GM12878 (cell line): ENCODE measurements at regions not wholly inside any gene's neighbourhood (a gene's known extent, or its start where the extent isn't known, plus 50 kb on each side); places are given as distances from the start of the nearest gene placed in this dataset.

ENCODE experiments used
- ATAC-seq: fragments of 200-7000 bp; cut with Tn5 transposase; 3 replicates; pipeline ENCODE4 v1.9.1; 2020; ENCODE audit warnings: mild to moderate bottlenecking, moderate library complexity
- BruUV-seq: library from RNA; stranded (reverse); fragments of 400-500 nt; replicated peaks from 2 replicates; lab custom pipeline; 2021; lab: Mats Ljungman, UMichigan
- CTCF ChIA-PET: fragments of 300-600 bp; sonication (Branson Sonifier 250); formaldehyde crosslinking; extraction: SDS; loops from one replicate; lab custom pipeline; 2021; ENCODE audit warnings: inconsistent platforms; lab: Yijun Ruan, JAX
- POLR2A ChIA-PET: fragments of 350-600 bp; formaldehyde crosslinking; extraction: SDS; loops from one replicate; lab custom pipeline; 2021; ENCODE audit warnings: inconsistent platforms; lab: Charles Lee
- RAD21 ChIA-PET: fragments of 300-600 bp; sonication (Branson Sonifier 250); formaldehyde crosslinking; loops from one replicate; lab custom pipeline; 2023; ENCODE audit warnings: antibody characterized with exemption; ENCODE audit not compliant: unreplicated experiment; lab: Charles Lee
- SMC1A ChIA-PET: fragments of 300-600 bp; sonication (Branson Sonifier 250); formaldehyde crosslinking; loops from one replicate; lab custom pipeline; 2023; ENCODE audit not compliant: unreplicated experiment, uncharacterized antibody; lab: Charles Lee
- DNase-seq: peaks from one replicate; pipeline ENCODE4 v3.0.0-alpha.2; 2011; ENCODE audit warnings: low read depth, low spot score
- FAIRE-seq: peaks from 3 replicates; lab custom pipeline; 2011; peaks lifted over from hg19 to GRCh38; lab: Jason Lieb, UNC
- H2AFZ ChIP-seq: 2 replicates; pipeline ENCODE4 v1.6.0; 2011; ENCODE audit warnings: low read depth, low read length, control low read depth; ENCODE audit not compliant: control insufficient read depth
- H3K27ac ChIP-seq: 2 replicates; pipeline ENCODE4 v1.5.1; 2011; ENCODE audit warnings: control low read depth; ENCODE audit not compliant: control insufficient read depth, insufficient read depth
- H3K27me3 ChIP-seq, 2 experiments: replicated peaks in 1 of 2; 2 replicates each; pipeline versions ENCODE4 v1.6.0 to v1.6.1; 2011; ENCODE audit warnings: low read length in 1 of 2; ENCODE audit not compliant: control insufficient read depth in 2 of 2, insufficient read depth in 2 of 2
- H3K36me3 ChIP-seq, 2 experiments: 2 replicates each; pipeline ENCODE4 v1.5.1; 2011; ENCODE audit warnings: low read length in 1 of 2; ENCODE audit not compliant: control insufficient read depth in 2 of 2, insufficient read depth in 2 of 2
- H3K4me1 ChIP-seq: 2 replicates; pipeline ENCODE4 v1.6.1; 2011; ENCODE audit warnings: mild to moderate bottlenecking, low read length, moderate library complexity, mixed read lengths; ENCODE audit not compliant: control insufficient read depth, insufficient read depth
- H3K4me2 ChIP-seq: 2 replicates; pipeline ENCODE4 v1.6.0; 2011; ENCODE audit warnings: control low read depth; ENCODE audit not compliant: control insufficient read depth, insufficient read depth
- H3K4me3 ChIP-seq: fragments of 200-600 bp; sonication (generic); 2 replicates; pipeline ENCODE4 v1.5.1; 2016
- H3K79me2 ChIP-seq: 2 replicates; pipeline ENCODE4 v1.6.0; 2011; ENCODE audit warnings: low read length; ENCODE audit not compliant: control insufficient read depth, insufficient read depth
- H3K9ac ChIP-seq: 2 replicates; pipeline ENCODE4 v1.8.0; 2011; ENCODE audit warnings: low read length, control low read depth, mixed read lengths; ENCODE audit not compliant: control insufficient read depth, insufficient read depth
- H3K9me3 ChIP-seq: replicated peaks from 3 replicates; pipeline ENCODE4 v1.5.1; 2011; ENCODE audit warnings: mild to moderate bottlenecking, low read length; ENCODE audit not compliant: control insufficient read depth, insufficient read depth
- H4K20me1 ChIP-seq: 2 replicates; pipeline ENCODE4 v1.6.0; 2011; ENCODE audit not compliant: control insufficient read depth, insufficient read depth
- BHLHE40 ChIP-seq, 2 experiments: fragments of 450-650 bp in 1 of 2; IDR thresholded peaks; 2 replicates each; pipeline ENCODE4 v1.6.1; 2011 to 2017; ENCODE audit warnings: low read depth in 2 of 2, borderline replicate concordance in 1 of 2, improper control_type of control experiment in 1 of 2, low read length in 1 of 2, mild to moderate bottlenecking in 1 of 2
- CHD4 ChIP-seq: fragments of 200-600 bp; sonication (generic); IDR thresholded peaks from 2 replicates; pipeline ENCODE4 v1.6.1; 2016; ENCODE audit warnings: mild to moderate bottlenecking
- EGR1 ChIP-seq, 2 experiments: IDR thresholded peaks; 1 replicate in 1 of 2; 2 replicates in 1 of 2; pipeline ENCODE4 v1.6.1; 2011 to 2012; ENCODE audit warnings: low read depth in 2 of 2, low read length in 2 of 2, borderline replicate concordance in 1 of 2, mild to moderate bottlenecking in 1 of 2, moderate library complexity in 1 of 2
- GABPA ChIP-seq: IDR thresholded peaks from 2 replicates; pipeline ENCODE4 v1.6.1; 2014; ENCODE audit warnings: antibody characterized with exemption, low read depth, mild to moderate bottlenecking, inconsistent platforms
- MEF2B ChIP-seq: fragments of 450-650 bp; IDR thresholded peaks from 2 replicates; pipeline ENCODE4 v1.6.1; 2018; ENCODE audit warnings: mild to moderate bottlenecking, moderate library complexity; ENCODE audit not compliant: partially characterized antibody, poor library complexity, severe bottlenecking
- NFIC ChIP-seq: IDR thresholded peaks from 2 replicates; pipeline ENCODE4 v1.6.1; 2012; ENCODE audit warnings: low read depth, mild to moderate bottlenecking, inconsistent platforms, low read length, moderate library complexity
- NR2F1 ChIP-seq: fragments of 450-650 bp; conservative IDR thresholded peaks from 2 replicates; pipeline ENCODE4 v1.6.1; 2017; ENCODE audit warnings: mild to moderate bottlenecking
- SMAD5 ChIP-seq: IDR thresholded peaks from 2 replicates; pipeline ENCODE4 v1.6.1; 2016; ENCODE audit warnings: antibody characterized with exemption, low read depth
- SREBF1 ChIP-seq: IDR thresholded peaks from 2 replicates; pipeline ENCODE4 v1.6.1; 2012; ENCODE audit warnings: mild to moderate bottlenecking, low read length
- TCF7 ChIP-seq: IDR thresholded peaks from 2 replicates; pipeline ENCODE4 v1.6.1; 2014; ENCODE audit warnings: antibody characterized with exemption, borderline replicate concordance
- ZNF274 ChIP-seq: IDR thresholded peaks from one replicate; pipeline ENCODE4 v1.8.0; 2011; ENCODE audit not compliant: insufficient read length, insufficient read depth
- WGBS: methylation state at CpG from one replicate; pipeline ENCODE4 v1.1.6; 2016; ENCODE audit warnings: low lambda C conversion rate; ENCODE audit not compliant: insufficient replicate concordance, insufficient coverage; ENCODE audit errors: missing lambda C conversion rate; 5-methylcytosine and 5-hydroxymethylcytosine counted together
- in situ Hi-C: fragments of 300-500 bp; cut with MboI; formaldehyde crosslinking; loops from 9 replicates; pipeline ENCODE4 v1.14.3; 2018; ENCODE audit warnings: mixed read lengths
- intact Hi-C: fragments of 100-400 bp; cut with micrococcal nuclease; formaldehyde crosslinking; loops from one replicate; pipeline ENCODE4 v1.14.2; 2022; ENCODE audit not compliant: unreplicated experiment
- TF ChIP-seq, protein P1 (sequence below): fragments of 450-650 bp; conservative IDR thresholded peaks from 2 replicates; pipeline ENCODE4 v1.6.1; 2017; ENCODE audit warnings: mild to moderate bottlenecking, moderate library complexity
- TF ChIP-seq, protein P2 (sequence below): fragments of 450-650 bp; IDR thresholded peaks from 2 replicates; pipeline ENCODE4 v1.6.1; 2017; ENCODE audit warnings: mild to moderate bottlenecking, moderate library complexity
- TF ChIP-seq, protein P3 (sequence below): fragments of 150-350 bp; IDR thresholded peaks from 2 replicates; pipeline ENCODE4 v1.6.1; 2016; ENCODE audit warnings: low read depth, low read length

DNA sequence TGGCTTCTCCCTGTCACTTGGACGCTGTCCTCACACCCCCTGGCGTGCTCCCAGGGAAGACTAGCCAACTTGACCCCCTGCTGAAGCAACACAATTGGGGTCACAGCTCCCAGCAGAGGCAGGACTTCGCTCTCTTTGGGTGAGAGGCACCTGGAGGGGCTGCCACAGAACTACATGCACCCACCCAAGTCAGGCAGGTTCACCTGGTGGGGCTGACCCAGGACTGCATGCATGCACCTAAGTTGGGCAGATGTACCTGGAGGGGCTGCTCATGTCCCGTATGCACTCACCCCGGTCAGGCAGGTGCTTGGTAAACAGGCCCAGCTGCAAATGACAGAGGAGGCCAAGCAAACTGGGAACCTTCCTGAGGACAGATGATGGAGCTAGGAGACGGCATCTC is 154.3 kb upstream of the RPS6KA2 start:
- no TSS peak for BruUV-seq
- H3K27ac ChIP-seq = no peak overlapping the region
- ATAC-seq (no peak), FAIRE-seq (no peak), DNase-seq (no peak)
- H4K20me1 ChIP-seq = no peaks in the 10 kb centered on the region
- no peaks in the 10 kb centered on the region for H3K36me3 ChIP-seq
- H3K79me2 ChIP-seq = no peaks in the 10 kb centered on the region
- 44% methylated on average over 6 of the region's 6 CpGs for WGBS
- SMC1A ChIA-PET = no interaction called here
- H3K9me3 ChIP-seq = no peaks in the 10 kb centered on the region
- no peak overlapping the region for H3K4me2 ChIP-seq
- H3K9ac ChIP-seq = no peak overlapping the region
- intact Hi-C loops (no loop called here), in situ Hi-C loops (no loop called here)
- H2AFZ ChIP-seq = no peak overlapping the region
- TF ChIP-seq MEF2B = no peak
- TF ChIP-seq, protein P1, sequence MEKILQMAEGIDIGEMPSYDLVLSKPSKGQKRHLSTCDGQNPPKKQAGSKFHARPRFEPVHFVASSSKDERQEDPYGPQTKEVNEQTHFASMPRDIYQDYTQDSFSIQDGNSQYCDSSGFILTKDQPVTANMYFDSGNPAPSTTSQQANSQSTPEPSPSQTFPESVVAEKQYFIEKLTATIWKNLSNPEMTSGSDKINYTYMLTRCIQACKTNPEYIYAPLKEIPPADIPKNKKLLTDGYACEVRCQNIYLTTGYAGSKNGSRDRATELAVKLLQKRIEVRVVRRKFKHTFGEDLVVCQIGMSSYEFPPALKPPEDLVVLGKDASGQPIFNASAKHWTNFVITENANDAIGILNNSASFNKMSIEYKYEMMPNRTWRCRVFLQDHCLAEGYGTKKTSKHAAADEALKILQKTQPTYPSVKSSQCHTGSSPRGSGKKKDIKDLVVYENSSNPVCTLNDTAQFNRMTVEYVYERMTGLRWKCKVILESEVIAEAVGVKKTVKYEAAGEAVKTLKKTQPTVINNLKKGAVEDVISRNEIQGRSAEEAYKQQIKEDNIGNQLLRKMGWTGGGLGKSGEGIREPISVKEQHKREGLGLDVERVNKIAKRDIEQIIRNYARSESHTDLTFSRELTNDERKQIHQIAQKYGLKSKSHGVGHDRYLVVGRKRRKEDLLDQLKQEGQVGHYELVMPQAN = no peak
- no peak for TF ChIP-seq NFIC
- TF ChIP-seq NR2F1 = no peak
- TF ChIP-seq EGR1 (IDR thresholded peaks at IDR 0.05; ENCODE audit: borderline replicate concordance in 1 of 2, low read depth in 2 of 2, low read length in 2 of 2) = no peak
- no peak for TF ChIP-seq GABPA
- TF ChIP-seq, protein P2, sequence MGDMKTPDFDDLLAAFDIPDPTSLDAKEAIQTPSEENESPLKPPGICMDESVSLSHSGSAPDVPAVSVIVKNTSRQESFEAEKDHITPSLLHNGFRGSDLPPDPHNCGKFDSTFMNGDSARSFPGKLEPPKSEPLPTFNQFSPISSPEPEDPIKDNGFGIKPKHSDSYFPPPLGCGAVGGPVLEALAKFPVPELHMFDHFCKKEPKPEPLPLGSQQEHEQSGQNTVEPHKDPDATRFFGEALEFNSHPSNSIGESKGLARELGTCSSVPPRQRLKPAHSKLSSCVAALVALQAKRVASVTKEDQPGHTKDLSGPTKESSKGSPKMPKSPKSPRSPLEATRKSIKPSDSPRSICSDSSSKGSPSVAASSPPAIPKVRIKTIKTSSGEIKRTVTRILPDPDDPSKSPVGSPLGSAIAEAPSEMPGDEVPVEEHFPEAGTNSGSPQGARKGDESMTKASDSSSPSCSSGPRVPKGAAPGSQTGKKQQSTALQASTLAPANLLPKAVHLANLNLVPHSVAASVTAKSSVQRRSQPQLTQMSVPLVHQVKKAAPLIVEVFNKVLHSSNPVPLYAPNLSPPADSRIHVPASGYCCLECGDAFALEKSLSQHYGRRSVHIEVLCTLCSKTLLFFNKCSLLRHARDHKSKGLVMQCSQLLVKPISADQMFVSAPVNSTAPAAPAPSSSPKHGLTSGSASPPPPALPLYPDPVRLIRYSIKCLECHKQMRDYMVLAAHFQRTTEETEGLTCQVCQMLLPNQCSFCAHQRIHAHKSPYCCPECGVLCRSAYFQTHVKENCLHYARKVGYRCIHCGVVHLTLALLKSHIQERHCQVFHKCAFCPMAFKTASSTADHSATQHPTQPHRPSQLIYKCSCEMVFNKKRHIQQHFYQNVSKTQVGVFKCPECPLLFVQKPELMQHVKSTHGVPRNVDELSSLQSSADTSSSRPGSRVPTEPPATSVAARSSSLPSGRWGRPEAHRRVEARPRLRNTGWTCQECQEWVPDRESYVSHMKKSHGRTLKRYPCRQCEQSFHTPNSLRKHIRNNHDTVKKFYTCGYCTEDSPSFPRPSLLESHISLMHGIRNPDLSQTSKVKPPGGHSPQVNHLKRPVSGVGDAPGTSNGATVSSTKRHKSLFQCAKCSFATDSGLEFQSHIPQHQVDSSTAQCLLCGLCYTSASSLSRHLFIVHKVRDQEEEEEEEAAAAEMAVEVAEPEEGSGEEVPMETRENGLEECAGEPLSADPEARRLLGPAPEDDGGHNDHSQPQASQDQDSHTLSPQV = no peak
- TF ChIP-seq BHLHE40 (IDR thresholded peaks at IDR 0.05; ENCODE audit: borderline replicate concordance in 1 of 2, low read depth in 2 of 2, low read length in 1 of 2) = no peak
- TF ChIP-seq ZNF274 = no peak
- TF ChIP-seq TCF7 = no peak
- TF ChIP-seq SMAD5 = no peak
- no peak for TF ChIP-seq CHD4
- TF ChIP-seq, protein P3, sequence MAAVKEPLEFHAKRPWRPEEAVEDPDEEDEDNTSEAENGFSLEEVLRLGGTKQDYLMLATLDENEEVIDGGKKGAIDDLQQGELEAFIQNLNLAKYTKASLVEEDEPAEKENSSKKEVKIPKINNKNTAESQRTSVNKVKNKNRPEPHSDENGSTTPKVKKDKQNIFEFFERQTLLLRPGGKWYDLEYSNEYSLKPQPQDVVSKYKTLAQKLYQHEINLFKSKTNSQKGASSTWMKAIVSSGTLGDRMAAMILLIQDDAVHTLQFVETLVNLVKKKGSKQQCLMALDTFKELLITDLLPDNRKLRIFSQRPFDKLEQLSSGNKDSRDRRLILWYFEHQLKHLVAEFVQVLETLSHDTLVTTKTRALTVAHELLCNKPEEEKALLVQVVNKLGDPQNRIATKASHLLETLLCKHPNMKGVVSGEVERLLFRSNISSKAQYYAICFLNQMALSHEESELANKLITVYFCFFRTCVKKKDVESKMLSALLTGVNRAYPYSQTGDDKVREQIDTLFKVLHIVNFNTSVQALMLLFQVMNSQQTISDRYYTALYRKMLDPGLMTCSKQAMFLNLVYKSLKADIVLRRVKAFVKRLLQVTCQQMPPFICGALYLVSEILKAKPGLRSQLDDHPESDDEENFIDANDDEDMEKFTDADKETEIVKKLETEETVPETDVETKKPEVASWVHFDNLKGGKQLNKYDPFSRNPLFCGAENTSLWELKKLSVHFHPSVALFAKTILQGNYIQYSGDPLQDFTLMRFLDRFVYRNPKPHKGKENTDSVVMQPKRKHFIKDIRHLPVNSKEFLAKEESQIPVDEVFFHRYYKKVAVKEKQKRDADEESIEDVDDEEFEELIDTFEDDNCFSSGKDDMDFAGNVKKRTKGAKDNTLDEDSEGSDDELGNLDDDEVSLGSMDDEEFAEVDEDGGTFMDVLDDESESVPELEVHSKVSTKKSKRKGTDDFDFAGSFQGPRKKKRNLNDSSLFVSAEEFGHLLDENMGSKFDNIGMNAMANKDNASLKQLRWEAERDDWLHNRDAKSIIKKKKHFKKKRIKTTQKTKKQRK = no peak
- no peak for TF ChIP-seq SREBF1
- no peaks in the 10 kb centered on the region for H3K4me1 ChIP-seq
- RAD21 ChIA-PET = no interaction called here
- H3K4me3 ChIP-seq = no peak overlapping the region
- CTCF ChIA-PET = interaction anchor here (0.8 to 1.4 kb wide), 4 partner anchors 12 to 208 kb away, joined by 3 to 5 read pairs (median 4); no protein-coding TSS in a partner anchor
- no peaks in the 10 kb centered on the region for H3K27me3 ChIP-seq
- POLR2A ChIA-PET = no interaction called here
